ENCODE measurements at regions not wholly inside any gene's neighbourhood (a gene's known extent, or its start where the extent isn't known, plus 50 kb on each side); places are given as distances from the start of the nearest gene placed in this dataset.
"Not testable (repeated sequence)": the region's sequence is repeated elsewhere in the genome, so short reads cannot be mapped to it uniquely, and the experiment has no call there.

DNA sequence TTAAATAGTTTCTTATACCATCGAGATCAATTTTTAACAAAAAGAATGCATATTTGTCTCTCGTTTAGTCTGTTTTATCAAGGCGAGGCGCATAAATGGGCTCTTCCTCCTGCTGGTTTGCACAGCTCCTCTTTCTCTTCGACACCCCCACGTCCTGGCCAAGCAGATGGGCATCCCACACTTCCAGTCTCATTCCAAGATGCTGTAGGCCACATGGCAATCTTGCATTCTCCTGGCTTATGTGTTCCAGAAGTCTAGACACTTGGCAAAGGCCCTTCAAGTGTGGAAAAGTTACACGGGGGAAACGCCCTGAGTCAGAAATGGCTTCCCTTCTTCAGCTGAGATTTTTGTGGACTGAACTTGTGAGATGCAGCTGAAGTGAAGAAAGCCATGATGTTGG is 447.1 kb downstream of the QKI start:
- DNase-seq: no peak
- TF ChIP-seq, protein P1, sequence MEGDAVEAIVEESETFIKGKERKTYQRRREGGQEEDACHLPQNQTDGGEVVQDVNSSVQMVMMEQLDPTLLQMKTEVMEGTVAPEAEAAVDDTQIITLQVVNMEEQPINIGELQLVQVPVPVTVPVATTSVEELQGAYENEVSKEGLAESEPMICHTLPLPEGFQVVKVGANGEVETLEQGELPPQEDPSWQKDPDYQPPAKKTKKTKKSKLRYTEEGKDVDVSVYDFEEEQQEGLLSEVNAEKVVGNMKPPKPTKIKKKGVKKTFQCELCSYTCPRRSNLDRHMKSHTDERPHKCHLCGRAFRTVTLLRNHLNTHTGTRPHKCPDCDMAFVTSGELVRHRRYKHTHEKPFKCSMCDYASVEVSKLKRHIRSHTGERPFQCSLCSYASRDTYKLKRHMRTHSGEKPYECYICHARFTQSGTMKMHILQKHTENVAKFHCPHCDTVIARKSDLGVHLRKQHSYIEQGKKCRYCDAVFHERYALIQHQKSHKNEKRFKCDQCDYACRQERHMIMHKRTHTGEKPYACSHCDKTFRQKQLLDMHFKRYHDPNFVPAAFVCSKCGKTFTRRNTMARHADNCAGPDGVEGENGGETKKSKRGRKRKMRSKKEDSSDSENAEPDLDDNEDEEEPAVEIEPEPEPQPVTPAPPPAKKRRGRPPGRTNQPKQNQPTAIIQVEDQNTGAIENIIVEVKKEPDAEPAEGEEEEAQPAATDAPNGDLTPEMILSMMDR (IDR thresholded peaks at IDR 0.05; ENCODE audit: borderline replicate concordance): no peak
- Histone ChIP-seq H3K27ac (replicated peaks) (no peak overlapping the region), H3K9me3 (replicated peaks) (no peaks in the 10 kb centered on the region), H3K36me3 (no peaks in the 10 kb centered on the region), H3K4me3 (no peak overlapping the region), H3K4me1 (peaks cover 15% of the 10 kb centered on the region), H3K27me3 (ENCODE audit: low read depth) (no peaks in the 10 kb centered on the region)
- intact Hi-C loops (cut with micrococcal nuclease): no loop called here

DNA sequence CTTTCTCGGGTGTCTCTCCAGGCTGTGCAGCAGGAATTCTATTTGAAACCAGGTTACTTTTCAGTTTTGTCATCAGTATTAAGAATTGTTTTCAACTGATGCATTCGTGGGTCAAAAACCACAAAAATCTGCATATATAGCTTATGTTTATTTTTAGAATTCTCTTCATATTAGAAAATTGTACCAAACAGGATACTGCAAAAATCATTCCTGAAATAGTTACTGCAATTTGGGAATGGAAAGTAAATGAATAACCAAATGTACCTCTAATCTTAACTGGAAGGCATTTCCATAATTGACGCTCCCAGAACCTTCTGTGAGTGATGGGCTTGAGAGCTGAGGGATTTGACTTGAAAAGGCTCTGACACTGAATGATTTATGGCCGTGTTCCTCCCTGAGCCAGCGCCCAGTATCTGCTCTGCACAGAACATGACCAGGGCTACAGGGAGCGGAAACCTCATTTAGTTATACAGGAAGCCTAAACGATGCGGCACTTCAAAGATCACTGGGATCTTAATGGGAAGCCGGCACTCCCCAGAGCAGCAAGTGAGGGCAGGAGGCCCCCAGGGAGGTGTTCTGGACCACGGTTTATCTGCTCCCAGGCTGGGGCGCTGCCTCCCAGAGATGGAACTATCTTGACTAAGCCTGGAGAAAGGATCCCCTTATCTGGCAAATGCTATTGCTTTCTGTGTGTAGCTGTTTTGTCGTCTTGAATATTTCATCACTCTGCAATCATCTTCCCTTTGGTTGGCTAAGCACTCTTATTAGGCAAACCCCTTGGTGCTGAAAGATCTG is 446.0 kb downstream of the QKI start:
- TF ChIP-seq, protein P1 (IDR thresholded peaks at IDR 0.05; ENCODE audit: borderline replicate concordance): no peak

DNA sequence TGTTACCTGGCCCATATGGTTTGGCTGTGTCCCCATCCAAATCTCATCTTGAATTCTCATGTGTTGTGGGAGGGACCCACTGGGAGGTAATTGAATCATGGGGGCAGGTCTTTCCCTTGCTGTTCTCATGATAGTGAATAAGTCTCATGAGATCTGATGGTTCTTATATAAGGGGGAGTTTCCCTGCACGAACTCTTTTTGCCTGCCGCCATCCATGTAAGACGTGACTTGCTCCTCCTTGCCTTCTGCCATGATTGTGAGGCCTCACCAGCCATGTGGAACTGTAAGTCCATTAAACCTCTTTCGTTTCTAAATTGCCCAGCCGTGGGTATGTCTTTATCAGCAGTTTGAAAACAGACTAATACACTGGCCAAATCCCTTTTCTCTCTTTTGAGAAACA is 444.4 kb downstream of the QKI start:
- intact Hi-C loops (cut with micrococcal nuclease): not testable (repeated sequence)

More for the DNA sequence above, 446.0 kb downstream of the QKI start:
- intact Hi-C loops (cut with micrococcal nuclease): no loop called here
- Histone ChIP-seq H3K9me3 (replicated peaks) (no peaks in the 10 kb centered on the region), H3K4me1 (peaks cover 15% of the 10 kb centered on the region), H3K4me3 (peak overlapping the region; percentile 43), H3K27me3 (ENCODE audit: low read depth) (no peaks in the 10 kb centered on the region), H3K27ac (replicated peaks) (no peak overlapping the region), H3K36me3 (no peaks in the 10 kb centered on the region)
- peak; percentile 31 for DNase-seq

DNA sequence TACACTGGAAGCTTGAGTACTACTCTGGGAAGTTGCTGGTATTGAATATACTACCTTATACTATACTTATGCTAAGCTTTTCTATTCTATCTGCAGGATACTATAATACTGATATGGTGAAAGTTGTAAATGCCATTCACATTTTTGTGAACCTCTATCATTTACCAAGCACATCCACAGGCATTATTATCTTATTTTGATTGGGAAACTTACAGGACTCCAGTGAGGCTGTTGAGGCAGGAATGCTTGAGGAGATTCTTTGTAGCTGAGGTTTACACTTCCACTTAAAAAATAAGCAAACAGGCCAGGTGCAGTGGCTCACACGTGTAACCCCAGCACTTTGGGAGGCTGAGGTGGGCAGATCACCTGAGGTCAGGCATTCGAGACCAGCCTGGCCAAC is 442.9 kb downstream of the QKI start:
- no peak for DNase-seq
- TF ChIP-seq, protein P1 (IDR thresholded peaks at IDR 0.05; ENCODE audit: borderline replicate concordance): no peak

More for the DNA sequence above, 444.4 kb downstream of the QKI start:
- DNase-seq; H3K36me3 ChIP-seq; H3K27ac ChIP-seq (replicated peaks); H3K4me3 ChIP-seq; H3K9me3 ChIP-seq (replicated peaks); H3K27me3 ChIP-seq (ENCODE audit: low read depth): not testable (repeated sequence)
- peaks cover 15% of the 10 kb centered on the region for H3K4me1 ChIP-seq

DNA sequence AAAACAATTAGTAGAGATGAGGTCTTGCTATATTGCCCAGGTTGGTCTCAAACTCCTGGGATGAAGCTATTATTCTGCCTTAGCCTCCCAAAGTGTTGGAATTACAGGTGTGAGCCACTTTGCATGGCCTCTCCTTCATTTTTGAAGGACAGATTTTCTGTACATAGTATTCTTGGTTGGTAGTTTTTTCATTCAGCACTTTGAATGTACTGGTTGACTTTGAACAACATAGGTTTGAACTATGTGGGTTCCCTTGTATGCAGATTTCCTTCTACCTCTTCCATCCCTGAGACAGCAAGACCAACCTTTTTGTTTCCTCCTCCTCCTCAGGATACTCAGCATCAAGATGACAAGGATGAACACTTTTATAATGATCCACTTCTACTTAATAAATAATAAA is 436.4 kb downstream of the QKI start:
- H3K27ac ChIP-seq (replicated peaks): no peak overlapping the region
- no peaks in the 10 kb centered on the region for H3K4me1 ChIP-seq
- H3K4me3 ChIP-seq: no peak overlapping the region
- TF ChIP-seq, protein P1 (IDR thresholded peaks at IDR 0.05; ENCODE audit: borderline replicate concordance): no peak
- intact Hi-C loops (cut with micrococcal nuclease): no loop called here
- peaks cover 34% of the 10 kb centered on the region for H3K9me3 ChIP-seq (replicated peaks)
- H3K36me3 ChIP-seq: no peaks in the 10 kb centered on the region
- no peaks in the 10 kb centered on the region for H3K27me3 ChIP-seq (ENCODE audit: low read depth)
- no peak for DNase-seq

More for the DNA sequence above, 442.9 kb downstream of the QKI start:
- Histone ChIP-seq H3K27me3 (ENCODE audit: low read depth) (no peaks in the 10 kb centered on the region), H3K27ac (replicated peaks) (no peak overlapping the region), H3K4me1 (peaks cover 15% of the 10 kb centered on the region), H3K4me3 (no peak overlapping the region), H3K36me3 (no peaks in the 10 kb centered on the region), H3K9me3 (replicated peaks) (peaks cover 2% of the 10 kb centered on the region)
- intact Hi-C loops (cut with micrococcal nuclease): no loop called here

DNA sequence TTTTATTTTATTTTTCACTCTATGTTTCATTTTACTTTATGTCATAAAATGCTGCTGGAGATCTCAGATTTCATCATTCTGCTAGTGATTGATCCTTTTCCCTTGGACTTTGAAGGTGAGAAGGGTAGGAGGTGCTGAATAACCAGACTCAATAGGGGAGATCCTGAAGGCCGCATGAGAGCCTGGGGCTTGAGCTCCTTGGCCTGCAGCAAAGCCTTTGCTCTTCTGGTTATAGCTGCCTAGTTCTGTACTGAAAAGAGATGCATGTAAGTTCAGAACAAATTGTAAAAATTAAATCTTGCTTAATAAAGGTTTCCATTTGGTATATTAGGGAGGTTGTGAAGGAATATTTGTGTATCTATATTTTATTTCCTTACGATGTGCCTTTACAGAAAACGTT is 430.2 kb downstream of the QKI start:
- TF ChIP-seq, protein P1 (IDR thresholded peaks at IDR 0.05; ENCODE audit: borderline replicate concordance): no peak
- no peaks in the 10 kb centered on the region for H3K36me3 ChIP-seq
- no peak overlapping the region for H3K27ac ChIP-seq (replicated peaks)
- intact Hi-C loops (cut with micrococcal nuclease): no loop called here
- H3K27me3 ChIP-seq (ENCODE audit: low read depth): no peaks in the 10 kb centered on the region
- no peak overlapping the region for H3K4me3 ChIP-seq
- no peak for DNase-seq
- peaks cover 17% of the 10 kb centered on the region for H3K4me1 ChIP-seq
- H3K9me3 ChIP-seq (replicated peaks): peaks cover 6% of the 10 kb centered on the region

Data from left ventricle myocardium inferior (tissue), 1 donor.